ENCODE measurements at regions not wholly inside any gene's neighbourhood (a gene's known extent, or its start where the extent isn't known, plus 50 kb on each side); places are given as distances from the start of the nearest gene placed in this dataset.
A peak's percentile ranks its signal among the peaks of the same experiment; 100 is the strongest.

GRCh38 chr10:61024856-61025201 is 80.8 kb upstream of the RHOBTB1 start:
- intact Hi-C loops (cut with micrococcal nuclease; ENCODE audit: unreplicated experiment), result no loop called here
- Histone ChIP-seq H3K4me2 (ENCODE audit: low read length) (no peak overlapping the region), H3K9me2 (ENCODE audit: insufficient read depth, low read length) (no peaks in the 10 kb centered on the region), H3K27ac (ENCODE audit: low read depth, low read length, poor library complexity, severe bottlenecking) (no peak overlapping the region), H2AFZ (ENCODE audit: low read length) (no peak overlapping the region), H3K4me3 (ENCODE audit: low read depth, low read length, poor library complexity, severe bottlenecking) (no peak overlapping the region), H3K36me3 (ENCODE audit: insufficient read depth, low read length) (no peaks in the 10 kb centered on the region), H3K9me3 (ENCODE audit: low read length) (no peaks in the 10 kb centered on the region), H3K79me2 (ENCODE audit: insufficient read depth, low read depth, low read length) (no peaks in the 10 kb centered on the region), H3K4me1 (ENCODE audit: insufficient read depth, low read length, poor library complexity, severe bottlenecking) (no peaks in the 10 kb centered on the region), H4K20me1 (ENCODE audit: insufficient read depth, low read length) (no peaks in the 10 kb centered on the region)
- BruUV-seq (replicated peaks), result no TSS peak
- peak; percentile 14 for DNase-seq (ENCODE audit: low spot score)
- TF ChIP-seq, protein P1, sequence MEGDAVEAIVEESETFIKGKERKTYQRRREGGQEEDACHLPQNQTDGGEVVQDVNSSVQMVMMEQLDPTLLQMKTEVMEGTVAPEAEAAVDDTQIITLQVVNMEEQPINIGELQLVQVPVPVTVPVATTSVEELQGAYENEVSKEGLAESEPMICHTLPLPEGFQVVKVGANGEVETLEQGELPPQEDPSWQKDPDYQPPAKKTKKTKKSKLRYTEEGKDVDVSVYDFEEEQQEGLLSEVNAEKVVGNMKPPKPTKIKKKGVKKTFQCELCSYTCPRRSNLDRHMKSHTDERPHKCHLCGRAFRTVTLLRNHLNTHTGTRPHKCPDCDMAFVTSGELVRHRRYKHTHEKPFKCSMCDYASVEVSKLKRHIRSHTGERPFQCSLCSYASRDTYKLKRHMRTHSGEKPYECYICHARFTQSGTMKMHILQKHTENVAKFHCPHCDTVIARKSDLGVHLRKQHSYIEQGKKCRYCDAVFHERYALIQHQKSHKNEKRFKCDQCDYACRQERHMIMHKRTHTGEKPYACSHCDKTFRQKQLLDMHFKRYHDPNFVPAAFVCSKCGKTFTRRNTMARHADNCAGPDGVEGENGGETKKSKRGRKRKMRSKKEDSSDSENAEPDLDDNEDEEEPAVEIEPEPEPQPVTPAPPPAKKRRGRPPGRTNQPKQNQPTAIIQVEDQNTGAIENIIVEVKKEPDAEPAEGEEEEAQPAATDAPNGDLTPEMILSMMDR (conservative IDR thresholded peaks at IDR 0.05; ENCODE audit: low read length), result peak; percentile 77
- TF ChIP-seq EZH2phosphoT487 (IDR thresholded peaks at IDR 0.05; ENCODE audit: borderline replicate concordance, low read depth, low read length), result no peak
- ChIA-PET POLR2A (interaction anchor here (1.0 kb wide), 1 partner anchor 14 kb away, joined by 4 read pairs; no protein-coding TSS in a partner anchor), CTCF (ENCODE audit: unreplicated experiment) (no interaction called here)

DNA sequence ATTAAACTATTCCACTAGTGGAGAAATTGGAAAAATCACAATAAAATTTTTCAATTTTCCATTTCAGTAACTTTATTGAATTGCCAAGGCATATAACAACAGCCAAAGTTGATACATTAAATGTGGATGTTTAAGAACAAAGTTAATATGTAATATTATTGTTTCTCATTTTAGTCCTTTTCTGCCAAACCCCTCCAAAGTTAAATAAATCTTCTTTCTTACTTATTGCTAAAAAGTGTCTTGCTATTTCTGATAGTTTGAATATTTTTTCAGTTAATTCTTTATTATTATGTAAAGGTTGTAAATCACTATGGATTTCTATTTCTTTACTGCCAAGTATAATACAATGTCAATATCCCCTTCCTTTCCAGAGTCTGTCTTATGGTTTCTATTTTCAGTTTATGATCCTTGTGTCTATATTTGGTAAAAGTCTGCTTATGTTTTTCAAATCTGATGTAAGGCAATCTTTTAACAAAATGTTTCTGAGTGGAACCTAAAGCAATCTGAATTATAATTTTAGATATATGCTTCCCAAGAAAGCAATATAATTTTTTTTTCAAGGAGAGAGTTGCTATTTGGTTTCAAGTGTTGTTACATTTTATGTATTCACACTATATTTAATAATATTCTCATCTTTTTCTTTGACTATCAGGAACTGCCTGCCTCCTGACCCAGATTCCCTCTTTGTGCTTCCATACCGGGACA is 80.3 kb upstream of the RHOBTB1 start:
- no peak for DNase-seq (ENCODE audit: low spot score)
- POLR2A ChIA-PET, result interaction anchor here (1.0 kb wide), 1 partner anchor 15 kb away, joined by 4 read pairs; no protein-coding TSS in a partner anchor
- no TSS peak for BruUV-seq (replicated peaks)
- Histone ChIP-seq H3K4me1 (ENCODE audit: insufficient read depth, low read length, poor library complexity, severe bottlenecking) (no peaks in the 10 kb centered on the region), H3K79me2 (ENCODE audit: insufficient read depth, low read depth, low read length) (no peaks in the 10 kb centered on the region), H3K36me3 (ENCODE audit: insufficient read depth, low read length) (no peaks in the 10 kb centered on the region), H3K27ac (ENCODE audit: low read depth, low read length, poor library complexity, severe bottlenecking) (no peak overlapping the region), H3K9me3 (ENCODE audit: low read length) (no peaks in the 10 kb centered on the region), H3K9me2 (ENCODE audit: insufficient read depth, low read length) (no peaks in the 10 kb centered on the region), H2AFZ (ENCODE audit: low read length) (no peak overlapping the region), H3K4me2 (ENCODE audit: low read length) (no peak overlapping the region), H3K4me3 (ENCODE audit: low read depth, low read length, poor library complexity, severe bottlenecking) (no peak overlapping the region), H4K20me1 (ENCODE audit: insufficient read depth, low read length) (no peaks in the 10 kb centered on the region)
- no peak for TF ChIP-seq EZH2phosphoT487 (IDR thresholded peaks at IDR 0.05; ENCODE audit: borderline replicate concordance, low read depth, low read length)
- TF ChIP-seq, protein P1 (conservative IDR thresholded peaks at IDR 0.05; ENCODE audit: low read length), result no peak
- CTCF ChIA-PET (ENCODE audit: unreplicated experiment), result no interaction called here
- intact Hi-C loops (cut with micrococcal nuclease; ENCODE audit: unreplicated experiment), result no loop called here

- H3K36me3 ChIP-seq (ENCODE audit: insufficient read depth, low read length), result no peaks in the 10 kb centered on the region
- H3K4me3 ChIP-seq (ENCODE audit: low read depth, low read length, poor library complexity, severe bottlenecking), result no peak overlapping the region
- intact Hi-C loops (cut with micrococcal nuclease; ENCODE audit: unreplicated experiment), result no loop called here
- no peak for TF ChIP-seq EZH2phosphoT487 (IDR thresholded peaks at IDR 0.05; ENCODE audit: borderline replicate concordance, low read depth, low read length)
- TF ChIP-seq, protein P1 (conservative IDR thresholded peaks at IDR 0.05; ENCODE audit: low read length), result no peak
- BruUV-seq (replicated peaks), result no TSS peak
- no peaks in the 10 kb centered on the region for H3K9me2 ChIP-seq (ENCODE audit: insufficient read depth, low read length)
- H2AFZ ChIP-seq (ENCODE audit: low read length), result no peak overlapping the region
- H3K4me1 ChIP-seq (ENCODE audit: insufficient read depth, low read length, poor library complexity, severe bottlenecking), result no peaks in the 10 kb centered on the region
- no peaks in the 10 kb centered on the region for H3K9me3 ChIP-seq (ENCODE audit: low read length)
- H3K79me2 ChIP-seq (ENCODE audit: insufficient read depth, low read depth, low read length), result no peaks in the 10 kb centered on the region
- CTCF ChIA-PET (ENCODE audit: unreplicated experiment), result no interaction called here
- no peaks in the 10 kb centered on the region for H4K20me1 ChIP-seq (ENCODE audit: insufficient read depth, low read length)
- H3K27ac ChIP-seq (ENCODE audit: low read depth, low read length, poor library complexity, severe bottlenecking), result no peak overlapping the region
- DNase-seq (ENCODE audit: low spot score), result no peak
- no peak overlapping the region for H3K4me2 ChIP-seq (ENCODE audit: low read length)
- POLR2A ChIA-PET, result no interaction called here
Observed at GRCh38 chr10:61023053-61023452, 79.1 kb upstream of the RHOBTB1 start.

All from OCI-LY7 (cell line).